Right cardiac atrium (tissue), 5 donors: ENCODE measurements at regions not wholly inside any gene's neighbourhood (a gene's known extent, or its start where the extent isn't known, plus 50 kb on each side); places are given as distances from the start of the nearest gene placed in this dataset.

Experiments used
- ATAC-seq, 2 donors: fragments of 200-7000 bp; cut with Tn5 transposase; one replicate each; pipeline versions ENCODE4 v1.8.0 to v1.9.1; 2020; ENCODE audit warnings: moderate library complexity in 2 of 2, mild to moderate bottlenecking in 1 of 2
- DNase-seq, 3 donors: peaks; one replicate each; pipeline ENCODE4 v3.0.0-alpha.2; 2020
- H3K27ac ChIP-seq: one replicate; pipeline ENCODE4 v1.5.1; 2013; ENCODE audit warnings: mild to moderate bottlenecking, low read length, control low read depth, moderate library complexity
- H3K27me3 ChIP-seq: one replicate; pipeline ENCODE4 v1.6.1; 2013; ENCODE audit not compliant: control insufficient read depth, insufficient read depth
- H3K4me1 ChIP-seq: one replicate; pipeline ENCODE4 v1.6.1; 2013; ENCODE audit warnings: low read length; ENCODE audit not compliant: control insufficient read depth, insufficient read depth
- H3K4me3 ChIP-seq: one replicate; pipeline ENCODE4 v1.5.1; 2013; ENCODE audit warnings: low read length, control low read depth
- H3K9me3 ChIP-seq: one replicate; pipeline ENCODE4 v1.6.1; 2013; ENCODE audit warnings: low read length; ENCODE audit not compliant: control insufficient read depth
- WGBS: extraction: QIAGEN DNeasy Blood & Tissue Kit; methylation state at CpG from one replicate; pipeline ENCODE4 v1.1.7; 2013; 5-methylcytosine and 5-hydroxymethylcytosine counted together
- intact Hi-C, 4 donors: fragments of 100-400 bp; cut with DNase I; formaldehyde crosslinking; loops; one replicate each; pipeline versions ENCODE4 v1.11.0 to v1.14.0; 2022 to 2023
- donor health status: healthy with polysubstance abuse.
- donor health status: DM: no; HTN: yes; CAD: no.
- donor health status: DM: no; HTN: no; CAD: no.
- donor health status: DM: no; HTN: yes; CAD: no; lungs with severe emphysema.
- donor health status: DM: yes; HTN: yes; CAD: no.

DNA sequence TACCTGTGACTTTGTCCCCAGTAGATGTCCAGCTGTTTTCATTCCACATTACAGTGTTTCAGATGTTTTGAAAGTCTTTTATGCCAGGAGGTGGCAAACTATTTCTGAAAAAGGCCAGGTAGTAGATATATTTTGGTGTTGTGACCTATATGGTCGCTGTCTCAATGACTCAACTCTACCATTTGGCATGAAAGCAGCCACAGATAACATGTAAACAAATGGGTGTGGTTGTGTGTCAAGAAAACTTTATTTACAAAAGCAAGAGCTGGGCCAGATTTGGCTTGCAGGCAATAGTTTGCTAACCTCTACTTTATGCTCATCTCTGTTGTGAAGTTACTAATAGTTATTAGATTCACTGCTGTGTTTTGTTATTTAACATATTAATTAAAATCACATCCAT lies 728.7 kb upstream of the EEF2KMT start:
- H3K27me3 ChIP-seq = no peaks in the 10 kb centered on the region
- ATAC-seq (no peak), DNase-seq (no peak)
- intact Hi-C loops = no loop called here
- H3K4me3 ChIP-seq = no peak overlapping the region
- H3K4me1 ChIP-seq = no peaks in the 10 kb centered on the region
- no peak overlapping the region for H3K27ac ChIP-seq
- WGBS = 70% methylated on average over 1 of the region's 1 CpG
- H3K9me3 ChIP-seq = no peaks in the 10 kb centered on the region

DNA sequence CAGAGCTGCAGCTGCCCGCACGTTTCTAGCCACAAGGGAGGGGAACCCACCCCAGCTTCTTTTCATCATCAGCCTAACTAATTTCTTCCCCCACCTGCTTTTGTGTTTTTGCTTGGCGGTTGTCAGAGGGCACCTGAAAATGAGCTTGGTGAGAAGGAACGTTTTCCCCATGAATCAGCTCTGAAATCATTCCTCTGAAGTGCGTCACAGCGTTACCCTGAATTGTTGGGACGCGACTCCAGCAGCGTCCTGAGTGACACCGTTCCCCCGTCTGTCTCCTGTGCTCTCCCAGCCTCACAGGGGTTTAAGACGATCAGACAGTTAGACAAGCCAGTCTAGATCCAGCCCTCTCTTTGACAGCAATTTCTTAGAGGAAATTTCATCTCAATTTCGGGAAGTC lies 722.9 kb upstream of the EEF2KMT start:
- H3K27me3 ChIP-seq = no peaks in the 10 kb centered on the region
- no peaks in the 10 kb centered on the region for H3K4me1 ChIP-seq
- DNase-seq = no peak
- no peak overlapping the region for H3K4me3 ChIP-seq
- H3K9me3 ChIP-seq = no peaks in the 10 kb centered on the region
- intact Hi-C loops = no loop called here
- no peak overlapping the region for H3K27ac ChIP-seq
- WGBS = 79% methylated on average over 13 of the region's 13 CpGs
- no peak for ATAC-seq

DNA sequence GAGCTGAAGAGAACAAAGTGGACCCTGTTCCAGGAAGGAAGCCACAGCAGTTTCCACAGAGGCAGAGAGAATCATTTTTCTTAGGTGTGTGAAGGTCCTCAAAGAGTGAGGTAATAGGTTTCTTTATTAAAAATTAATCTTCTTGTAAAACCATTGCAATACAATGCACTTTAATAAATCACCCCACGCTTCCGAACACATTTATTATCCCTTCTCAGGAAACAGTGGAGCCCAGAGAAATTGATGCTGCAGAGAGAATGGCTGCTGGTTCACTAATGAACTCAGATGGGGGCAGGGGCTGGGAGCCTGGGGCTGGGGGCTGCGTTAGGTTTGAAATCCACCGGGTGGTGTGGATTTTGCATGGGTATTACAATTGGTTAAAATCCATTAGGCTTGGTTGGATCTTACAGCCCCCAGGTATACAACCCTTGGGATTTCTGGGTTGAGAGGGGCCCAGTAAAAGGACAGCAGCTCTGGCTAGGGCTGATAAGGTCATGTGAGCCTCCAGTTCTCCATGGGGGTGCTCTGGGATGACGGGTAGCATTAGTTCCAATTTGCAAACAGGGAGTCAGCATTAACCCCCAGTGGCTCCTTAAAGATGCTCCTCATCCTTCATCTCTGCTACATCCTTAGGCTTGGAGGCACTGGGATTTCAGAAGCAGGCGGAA lies 718.1 kb upstream of the EEF2KMT start:
- no peak for ATAC-seq
- intact Hi-C loops = no loop called here
- 67% methylated on average over 6 of the region's 6 CpGs for WGBS

DNA sequence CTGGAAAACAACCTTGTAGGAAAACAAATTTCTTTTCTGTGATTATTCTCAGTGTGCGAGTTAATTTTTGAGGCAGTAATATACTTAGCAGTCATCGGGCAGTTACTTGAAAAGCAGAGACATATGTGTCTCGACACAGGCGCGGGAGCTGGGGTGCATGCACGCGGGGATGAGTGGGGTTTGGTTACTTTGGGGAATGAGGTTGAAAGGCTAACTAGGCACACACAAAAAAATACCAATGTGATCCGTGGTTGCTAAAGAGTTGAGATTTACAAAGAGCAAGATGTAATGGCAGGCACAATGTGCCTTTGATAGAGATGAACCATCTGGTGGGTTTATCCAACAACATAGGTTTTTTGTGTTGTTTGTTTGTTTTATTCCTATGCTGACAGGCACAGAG lies 703.8 kb upstream of the EEF2KMT start:
- DNase-seq = no peak
- Histone ChIP-seq H3K27me3 (no peaks in the 10 kb centered on the region), H3K4me1 (no peaks in the 10 kb centered on the region), H3K4me3 (no peak overlapping the region), H3K9me3 (no peaks in the 10 kb centered on the region), H3K27ac (no peak overlapping the region)
- intact Hi-C loops = no loop called here
- WGBS = 92% methylated on average over 8 of the region's 8 CpGs
- ATAC-seq = no peak

More for the DNA sequence above, 718.1 kb upstream of the EEF2KMT start:
- H3K27me3 ChIP-seq = no peaks in the 10 kb centered on the region
- H3K4me3 ChIP-seq = no peak overlapping the region
- DNase-seq = no peak
- no peaks in the 10 kb centered on the region for H3K9me3 ChIP-seq
- no peak overlapping the region for H3K27ac ChIP-seq
- no peaks in the 10 kb centered on the region for H3K4me1 ChIP-seq

DNA sequence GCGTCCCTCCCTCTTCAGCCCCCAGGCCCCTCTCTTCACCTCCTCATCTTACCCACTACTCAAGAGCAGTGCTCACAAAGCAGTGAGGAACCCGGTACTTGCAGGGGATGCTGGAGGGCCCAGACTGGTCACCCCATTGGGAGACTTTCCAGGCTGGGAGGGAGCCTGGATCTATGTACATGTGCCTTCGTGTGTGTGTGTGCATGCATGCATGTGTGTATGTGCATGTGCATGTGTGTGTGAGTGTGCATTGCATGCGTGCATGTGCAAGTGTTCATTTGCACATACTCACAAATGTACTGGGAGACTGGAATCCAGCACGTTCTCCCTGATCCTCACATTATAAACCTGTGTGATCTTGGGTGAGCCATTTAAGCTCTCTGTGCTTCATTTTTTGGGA lies 696.0 kb upstream of the EEF2KMT start:
- intact Hi-C loops = no loop called here
- no peak overlapping the region for H3K27ac ChIP-seq
- ATAC-seq = no peak

DNA sequence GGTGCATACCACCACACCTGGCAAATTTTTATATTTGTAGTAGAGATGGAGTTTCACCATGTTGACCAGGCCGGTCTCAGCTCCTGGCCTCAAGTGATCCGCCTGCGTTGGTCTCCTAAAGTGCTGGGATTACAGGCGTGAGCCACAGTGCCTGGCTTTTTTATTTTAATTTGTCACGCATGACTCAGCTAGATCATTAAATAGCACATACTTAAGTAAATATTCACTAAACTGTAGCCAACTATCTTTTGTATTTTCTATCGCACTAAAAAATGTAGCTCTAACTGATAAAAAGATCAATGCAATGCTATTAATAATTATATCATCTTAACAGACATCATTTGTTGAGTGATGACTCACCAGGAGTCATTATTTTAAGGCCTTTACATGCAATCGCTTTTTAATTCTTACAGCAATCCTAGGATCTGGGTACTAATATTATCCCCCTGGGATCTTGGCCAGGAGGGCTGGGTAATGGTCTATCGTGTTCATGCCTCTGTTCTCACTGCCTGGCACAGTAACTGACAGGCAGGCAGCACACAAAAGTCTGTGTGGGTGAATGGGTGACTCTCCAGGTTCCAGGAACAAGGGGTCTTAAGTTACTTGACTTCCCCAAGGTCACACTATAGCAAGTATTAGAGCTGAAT lies 693.5 kb upstream of the EEF2KMT start:
- no peak overlapping the region for H3K27ac ChIP-seq
- ATAC-seq = no peak
- H3K27me3 ChIP-seq = no peaks in the 10 kb centered on the region
- intact Hi-C loops = no loop called here
- no peak for DNase-seq
- 81% methylated on average over 8 of the region's 8 CpGs for WGBS
- no peak overlapping the region for H3K4me3 ChIP-seq
- H3K4me1 ChIP-seq = no peaks in the 10 kb centered on the region
- no peaks in the 10 kb centered on the region for H3K9me3 ChIP-seq

More for the DNA sequence above, 696.0 kb upstream of the EEF2KMT start:
- H3K4me1 ChIP-seq = no peaks in the 10 kb centered on the region
- no peak overlapping the region for H3K4me3 ChIP-seq
- WGBS = 66% methylated on average over 5 of the region's 5 CpGs
- no peak for DNase-seq
- H3K27me3 ChIP-seq = no peaks in the 10 kb centered on the region
- no peaks in the 10 kb centered on the region for H3K9me3 ChIP-seq

DNA sequence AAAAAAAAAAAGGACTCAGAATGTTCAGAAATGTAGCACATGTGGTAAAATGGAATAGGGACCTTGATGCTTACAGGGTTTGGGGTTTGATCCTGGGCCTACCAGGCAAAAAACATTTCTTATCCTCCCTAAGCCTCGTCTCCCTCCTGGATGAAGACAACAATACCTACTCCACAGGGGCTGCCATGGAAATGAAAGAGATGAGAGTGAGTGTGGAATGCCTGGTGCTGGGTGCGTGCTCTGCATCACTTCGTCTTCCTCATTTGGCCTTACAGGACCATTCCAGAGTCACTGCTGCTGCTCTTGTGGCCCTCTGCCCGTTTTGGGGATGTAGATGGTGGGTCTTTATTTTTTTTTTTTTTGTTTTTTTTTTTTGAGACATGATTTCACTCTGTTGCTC lies 692.9 kb upstream of the EEF2KMT start:
- WGBS = 46% methylated on average over 4 of the region's 4 CpGs

DNA sequence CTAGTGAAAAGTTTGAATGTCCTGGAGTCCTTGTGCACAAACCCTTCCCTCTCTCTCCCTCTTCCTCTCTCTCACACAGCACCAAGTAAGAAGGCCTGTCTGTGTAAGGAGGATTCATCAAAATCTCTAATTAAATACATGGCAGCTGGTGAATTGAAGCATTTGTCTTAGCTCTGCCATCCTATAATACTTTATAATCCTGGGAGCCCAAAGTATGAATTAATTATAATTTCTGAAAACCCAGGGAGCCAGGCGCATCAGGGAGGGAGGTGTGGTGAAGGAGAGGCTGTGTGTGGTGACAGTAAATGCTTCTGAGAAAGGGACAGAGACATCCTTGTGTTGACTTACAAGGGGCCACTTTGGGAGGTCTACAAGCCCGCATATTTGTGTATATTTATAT lies 691.4 kb upstream of the EEF2KMT start:
- WGBS = 78% methylated on average over 2 of the region's 2 CpGs
- Histone ChIP-seq H3K27me3 (no peaks in the 10 kb centered on the region), H3K27ac (no peak overlapping the region), H3K9me3 (no peaks in the 10 kb centered on the region), H3K4me1 (no peaks in the 10 kb centered on the region), H3K4me3 (no peak overlapping the region)
- ATAC-seq = no peak
- intact Hi-C loops = no loop called here
- DNase-seq = no peak

More for the DNA sequence above, 692.9 kb upstream of the EEF2KMT start:
- Histone ChIP-seq H3K4me3 (no peak overlapping the region), H3K27me3 (no peaks in the 10 kb centered on the region), H3K9me3 (no peaks in the 10 kb centered on the region), H3K4me1 (no peaks in the 10 kb centered on the region), H3K27ac (no peak overlapping the region)
- intact Hi-C loops = no loop called here
- ATAC-seq (no peak), DNase-seq (no peak)

DNA sequence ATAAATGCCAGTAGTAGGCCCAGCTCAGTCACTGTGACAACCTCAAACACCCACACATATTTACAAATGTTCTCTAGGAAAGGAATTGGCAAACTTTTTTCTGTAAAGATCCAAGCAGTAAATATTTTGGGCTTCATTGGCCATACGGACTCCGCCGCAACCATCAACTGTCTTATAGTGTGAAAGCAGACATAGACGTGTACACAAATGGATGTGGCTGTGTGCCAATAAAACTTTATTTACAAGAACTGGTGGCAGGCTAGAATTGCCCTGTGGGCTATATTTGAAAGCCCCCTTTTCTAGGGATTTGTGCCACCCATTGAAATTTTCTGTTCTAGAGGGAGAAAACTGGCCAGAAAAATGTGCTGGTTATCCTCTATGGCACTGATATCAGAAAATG lies 683.8 kb upstream of the EEF2KMT start:
- 90% methylated on average over 4 of the region's 4 CpGs for WGBS
- no peak overlapping the region for H3K4me3 ChIP-seq

DNA sequence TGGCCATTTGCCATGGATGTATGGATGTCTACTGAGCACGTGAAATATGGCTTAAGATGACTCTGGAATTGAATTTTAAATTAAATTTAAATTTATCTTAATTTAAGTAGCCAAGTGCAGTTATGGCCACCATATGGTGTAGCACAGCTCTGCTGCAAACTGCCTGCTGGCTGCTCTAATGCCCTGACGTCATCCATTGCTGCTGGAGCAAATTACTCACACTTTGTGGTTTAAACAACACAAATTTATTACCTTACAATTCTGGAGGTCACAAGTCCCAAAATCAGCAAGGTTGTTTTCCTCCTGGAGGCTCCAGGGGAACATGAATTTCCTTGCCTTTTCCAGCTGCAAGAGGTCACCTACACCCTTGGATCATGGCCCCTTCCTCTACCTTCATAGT lies 679.3 kb upstream of the EEF2KMT start:
- DNase-seq (no peak), ATAC-seq (no peak)
- WGBS = 54% methylated on average over 2 of the region's 2 CpGs
- H3K27me3 ChIP-seq = no peaks in the 10 kb centered on the region
- intact Hi-C loops = loop anchor here in 1 of 4 donors (10.0 kb wide), 1 partner anchor 62 kb away; no protein-coding TSS in a partner anchor
- H3K9me3 ChIP-seq = no peaks in the 10 kb centered on the region
- H3K4me1 ChIP-seq = no peaks in the 10 kb centered on the region
- H3K27ac ChIP-seq = no peak overlapping the region
- no peak overlapping the region for H3K4me3 ChIP-seq

More for the DNA sequence above, 683.8 kb upstream of the EEF2KMT start:
- ATAC-seq = no peak
- Histone ChIP-seq H3K9me3 (no peaks in the 10 kb centered on the region), H3K4me1 (no peaks in the 10 kb centered on the region), H3K27ac (no peak overlapping the region), H3K27me3 (no peaks in the 10 kb centered on the region)
- intact Hi-C loops = no loop called here
- no peak for DNase-seq

DNA sequence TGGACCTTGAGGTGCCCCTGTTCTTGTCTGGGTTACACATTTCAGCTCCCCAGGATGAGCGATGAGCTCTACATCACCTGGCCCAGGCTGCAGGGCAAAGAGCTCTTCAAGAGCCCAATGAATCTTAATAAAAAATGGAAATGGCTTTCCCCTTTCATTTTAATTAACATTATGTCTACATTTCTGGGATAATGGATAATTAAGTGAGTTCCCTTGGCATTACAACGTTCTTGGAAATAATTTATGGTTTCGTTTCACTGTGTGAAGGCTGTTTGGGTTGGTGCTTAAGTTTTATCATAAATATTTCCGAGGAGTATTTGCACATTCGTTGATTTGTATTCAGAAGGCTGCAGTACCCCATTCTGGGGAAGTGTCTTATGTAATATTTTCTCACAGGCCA lies 678.3 kb upstream of the EEF2KMT start:
- DNase-seq (no peak), ATAC-seq (no peak)
- Histone ChIP-seq H3K9me3 (no peaks in the 10 kb centered on the region), H3K4me3 (no peak overlapping the region), H3K4me1 (no peaks in the 10 kb centered on the region), H3K27ac (no peak overlapping the region), H3K27me3 (no peaks in the 10 kb centered on the region)
- intact Hi-C loops = loop anchor here in 1 of 4 donors (10.0 kb wide), 1 partner anchor 61 kb away; no protein-coding TSS in a partner anchor
- WGBS = 73% methylated on average over 5 of the region's 5 CpGs
